Chondrocyte (in vitro differentiated cells): ENCODE measurements at regions not wholly inside any gene's neighbourhood (a gene's known extent, or its start where the extent isn't known, plus 50 kb on each side); places are given as distances from the start of the nearest gene placed in this dataset.

Source experiments
- DNase-seq: peaks from one replicate; pipeline ENCODE4 v3.0.0; 2021; ENCODE audit warnings: mixed read lengths, low spot score
- H3K27ac Mint-ChIP-seq: one replicate; pipeline ENCODE4 v1.8.0; 2021; ENCODE audit warnings: mild to moderate bottlenecking, moderate library complexity, mixed read lengths; ENCODE audit not compliant: unreplicated experiment
- H3K27me3 Mint-ChIP-seq: 2 replicates; pipeline ENCODE4 v1.8.0; 2021; ENCODE audit warnings: low read depth, mixed read lengths
- H3K36me3 Mint-ChIP-seq: 2 replicates; pipeline ENCODE4 v1.8.0; 2021; ENCODE audit warnings: low read depth, mixed read lengths
- H3K4me1 Mint-ChIP-seq: 2 replicates; pipeline ENCODE4 v1.8.0; 2021; ENCODE audit warnings: low read depth, mild to moderate bottlenecking, mixed read lengths
- H3K4me3 Mint-ChIP-seq: one replicate; pipeline ENCODE4 v1.8.0; 2021; ENCODE audit warnings: mild to moderate bottlenecking, moderate library complexity, mixed read lengths; ENCODE audit not compliant: unreplicated experiment
- H3K9me3 Mint-ChIP-seq: 2 replicates; pipeline ENCODE4 v1.8.0; 2021; ENCODE audit warnings: low read depth, mixed read lengths
- CTCF ChIP-seq: fragments of 200-600 bp; sonication (generic); IDR thresholded peaks from 2 replicates; pipeline ENCODE4 v1.5.0; 2021; ENCODE audit warnings: antibody characterized with exemption, mild to moderate bottlenecking, moderate library complexity

GRCh38 chr5:56641635-56642260, 173.6 kb upstream of the MAP3K1 start:
- Mint-ChIP-seq H3K27me3 (no peaks in the 10 kb centered on the region), H3K36me3 (no peaks in the 10 kb centered on the region), H3K9me3 (no peaks in the 10 kb centered on the region), H3K4me3 (no peak overlapping the region), H3K4me1 (peaks cover 26% of the 10 kb centered on the region), H3K27ac (no peak overlapping the region)
- no peak for DNase-seq
- no peak for TF ChIP-seq CTCF

- no peaks in the 10 kb centered on the region for H3K36me3 Mint-ChIP-seq
- H3K4me3 Mint-ChIP-seq: no peak overlapping the region
- no peak overlapping the region for H3K27ac Mint-ChIP-seq
- no peak for TF ChIP-seq CTCF
- no peaks in the 10 kb centered on the region for H3K27me3 Mint-ChIP-seq
- H3K9me3 Mint-ChIP-seq: no peaks in the 10 kb centered on the region
- peaks cover 32% of the 10 kb centered on the region for H3K4me1 Mint-ChIP-seq
- no peak for DNase-seq
Measured at GRCh38 chr5:56640763-56641406, 174.5 kb upstream of the MAP3K1 start.

GRCh38 chr5:56639476-56639875, 175.9 kb upstream of the MAP3K1 start:
- DNase-seq: no peak
- Mint-ChIP-seq H3K36me3 (no peaks in the 10 kb centered on the region), H3K9me3 (no peaks in the 10 kb centered on the region), H3K4me3 (no peak overlapping the region), H3K27me3 (no peaks in the 10 kb centered on the region), H3K4me1 (peaks cover 35% of the 10 kb centered on the region), H3K27ac (no peak overlapping the region)
- no peak for TF ChIP-seq CTCF

GRCh38 chr5:56638768-56639238, 176.5 kb upstream of the MAP3K1 start:
- no peak for DNase-seq
- Mint-ChIP-seq H3K27ac (no peak overlapping the region), H3K9me3 (no peaks in the 10 kb centered on the region), H3K27me3 (no peaks in the 10 kb centered on the region), H3K36me3 (no peaks in the 10 kb centered on the region), H3K4me3 (no peak overlapping the region), H3K4me1 (peaks cover 40% of the 10 kb centered on the region)
- no peak for TF ChIP-seq CTCF

- H3K27ac Mint-ChIP-seq: no peak overlapping the region
- H3K4me3 Mint-ChIP-seq: no peak overlapping the region
- no peak for TF ChIP-seq CTCF
- H3K27me3 Mint-ChIP-seq: no peaks in the 10 kb centered on the region
- H3K4me1 Mint-ChIP-seq: peaks cover 41% of the 10 kb centered on the region
- H3K36me3 Mint-ChIP-seq: no peaks in the 10 kb centered on the region
- DNase-seq: no peak
- H3K9me3 Mint-ChIP-seq: no peaks in the 10 kb centered on the region
Measured at GRCh38 chr5:56638061-56638621, 177.2 kb upstream of the MAP3K1 start.
